ENCODE measurements at regions not wholly inside any gene's neighbourhood (a gene's known extent, or its start where the extent isn't known, plus 50 kb on each side); places are given as distances from the start of the nearest gene placed in this dataset.

GRCh38 chr6:167426651-167427050 is 101.8 kb downstream of the TTLL2 start:
- TF ChIP-seq ZNF8 (CRISPR knock-in tag; IDR thresholded peaks at IDR 0.05) (no peak), ZFP3 (CRISPR knock-in tag; IDR thresholded peaks at IDR 0.05) (no peak), OSR1 (CRISPR knock-in tag; IDR thresholded peaks at IDR 0.05) (no peak), BACH2 (CRISPR knock-in tag; IDR thresholded peaks at IDR 0.05; ENCODE audit: borderline replicate concordance) (no peak), TOX (CRISPR knock-in tag; IDR thresholded peaks at IDR 0.05; ENCODE audit: borderline replicate concordance) (no peak), ZC3H10 (CRISPR knock-in tag; IDR thresholded peaks at IDR 0.05) (no peak)
- ATAC-seq = no peak

- ATAC-seq = no peak
- no peak for TF ChIP-seq OSR1 (CRISPR knock-in tag; IDR thresholded peaks at IDR 0.05)
- no peak for TF ChIP-seq PPARA (CRISPR knock-in tag; IDR thresholded peaks at IDR 0.05; ENCODE audit: borderline replicate concordance)
- TF ChIP-seq TSHZ2 (CRISPR knock-in tag; IDR thresholded peaks at IDR 0.05) = no peak
- no peak for TF ChIP-seq ZNF70 (CRISPR knock-in tag; IDR thresholded peaks at IDR 0.05)
- no peak for TF ChIP-seq ZC3H10 (CRISPR knock-in tag; IDR thresholded peaks at IDR 0.05)
- TF ChIP-seq SNAI2 (CRISPR knock-in tag; IDR thresholded peaks at IDR 0.05) = no peak
- TF ChIP-seq BACH2 (CRISPR knock-in tag; IDR thresholded peaks at IDR 0.05; ENCODE audit: borderline replicate concordance) = no peak
- TF ChIP-seq CREB5 (CRISPR knock-in tag; IDR thresholded peaks at IDR 0.05; ENCODE audit: low read depth) = no peak
- TF ChIP-seq POU6F1 (CRISPR knock-in tag; IDR thresholded peaks at IDR 0.05; ENCODE audit: borderline replicate concordance, low read depth) = no peak
- TF ChIP-seq ZFP3 (CRISPR knock-in tag; IDR thresholded peaks at IDR 0.05) = no peak
- TF ChIP-seq TCF4 (CRISPR knock-in tag; IDR thresholded peaks at IDR 0.05; ENCODE audit: borderline replicate concordance) = no peak
- TF ChIP-seq ISL1 (CRISPR knock-in tag; IDR thresholded peaks at IDR 0.05) = no peak
- no peak for TF ChIP-seq CSRNP3 (CRISPR knock-in tag; IDR thresholded peaks at IDR 0.05)
- no peak for TF ChIP-seq ESRRG (CRISPR knock-in tag; IDR thresholded peaks at IDR 0.05)
- no peak for TF ChIP-seq ZNF565 (CRISPR knock-in tag; conservative IDR thresholded peaks at IDR 0.05; ENCODE audit: low read depth)
- TF ChIP-seq GLIS3 (CRISPR knock-in tag; IDR thresholded peaks at IDR 0.05) = no peak
- TF ChIP-seq ARNTL (CRISPR knock-in tag; IDR thresholded peaks at IDR 0.05; ENCODE audit: borderline replicate concordance, low read depth) = no peak
- TF ChIP-seq PATZ1 (CRISPR knock-in tag; IDR thresholded peaks at IDR 0.05; ENCODE audit: borderline replicate concordance) = no peak
- no peak for TF ChIP-seq ZFP30 (CRISPR knock-in tag; IDR thresholded peaks at IDR 0.05)
- TF ChIP-seq RARB (CRISPR knock-in tag; IDR thresholded peaks at IDR 0.05) = no peak
Measured at GRCh38 chr6:167428664-167429333, 103.9 kb downstream of the TTLL2 start.

- no peak for TF ChIP-seq CSRNP3 (CRISPR knock-in tag; IDR thresholded peaks at IDR 0.05)
- no peak for TF ChIP-seq CSDC2 (CRISPR knock-in tag; IDR thresholded peaks at IDR 0.05)
- no peak for TF ChIP-seq ARNTL (CRISPR knock-in tag; IDR thresholded peaks at IDR 0.05; ENCODE audit: borderline replicate concordance, low read depth)
- no peak for TF ChIP-seq RARB (CRISPR knock-in tag; IDR thresholded peaks at IDR 0.05)
- TF ChIP-seq ZNF565 (CRISPR knock-in tag; conservative IDR thresholded peaks at IDR 0.05; ENCODE audit: low read depth) = no peak
- TF ChIP-seq OSR1 (CRISPR knock-in tag; IDR thresholded peaks at IDR 0.05) = no peak
- TF ChIP-seq ISL1 (CRISPR knock-in tag; IDR thresholded peaks at IDR 0.05) = no peak
- no peak for TF ChIP-seq GLIS3 (CRISPR knock-in tag; IDR thresholded peaks at IDR 0.05)
- TF ChIP-seq TCF4 (CRISPR knock-in tag; IDR thresholded peaks at IDR 0.05; ENCODE audit: borderline replicate concordance) = no peak
- ATAC-seq = no peak
Measured at GRCh38 chr6:167429353-167429752, 104.5 kb downstream of the TTLL2 start.

All from SK-N-SH treated with all-trans-retinoic acid at 6 μM for 48 hours (cell line).